GM19023 (cell line): ENCODE measurements at regions not wholly inside any gene's neighbourhood (a gene's known extent, or its start where the extent isn't known, plus 50 kb on each side); places are given as distances from the start of the nearest gene placed in this dataset.

Experiments used
- ATAC-seq: cut with Tn5 transposase; IDR thresholded peaks from one replicate; pipeline ENCODE4 v1.9.1; 2021; ENCODE audit warnings: mild to moderate bottlenecking, moderate library complexity; ENCODE audit not compliant: unreplicated experiment

- ATAC-seq, result no peak
These were observed 52.1 kb upstream of the TEX13D start for GRCh38 chrX:124280294-124280902.

DNA sequence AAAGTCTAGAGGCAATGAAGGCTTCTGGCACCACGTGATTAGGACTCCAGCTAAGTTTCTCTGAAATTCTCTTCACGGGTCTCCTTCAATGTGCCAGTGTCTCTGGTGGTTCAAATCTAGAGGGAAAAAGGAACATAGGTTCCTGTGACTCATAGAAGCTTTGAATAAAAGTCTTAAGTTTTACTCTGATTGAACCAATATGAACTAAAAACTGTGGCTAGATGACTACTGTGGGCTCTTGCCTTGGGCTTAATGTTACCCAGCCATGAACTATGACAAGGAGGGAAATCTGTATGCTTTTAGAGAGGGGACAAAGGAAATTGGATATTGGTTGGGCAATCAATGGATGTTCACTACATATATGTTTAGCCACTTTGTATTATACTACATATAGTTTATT, 49.9 kb upstream of the TEX13D start:
- no peak for ATAC-seq
